EL (cell line): ENCODE measurements at regions not wholly inside any gene's neighbourhood (a gene's known extent, or its start where the extent isn't known, plus 50 kb on each side); places are given as distances from the start of the nearest gene placed in this dataset.
"Not testable (repeated sequence)": the region's sequence is repeated elsewhere in the genome, so short reads cannot be mapped to it uniquely, and the experiment has no call there.

ENCODE experiments used
- DNase-seq: peaks from one replicate; pipeline ENCODE4 v3.0.0-alpha.2; 2016

DNA sequence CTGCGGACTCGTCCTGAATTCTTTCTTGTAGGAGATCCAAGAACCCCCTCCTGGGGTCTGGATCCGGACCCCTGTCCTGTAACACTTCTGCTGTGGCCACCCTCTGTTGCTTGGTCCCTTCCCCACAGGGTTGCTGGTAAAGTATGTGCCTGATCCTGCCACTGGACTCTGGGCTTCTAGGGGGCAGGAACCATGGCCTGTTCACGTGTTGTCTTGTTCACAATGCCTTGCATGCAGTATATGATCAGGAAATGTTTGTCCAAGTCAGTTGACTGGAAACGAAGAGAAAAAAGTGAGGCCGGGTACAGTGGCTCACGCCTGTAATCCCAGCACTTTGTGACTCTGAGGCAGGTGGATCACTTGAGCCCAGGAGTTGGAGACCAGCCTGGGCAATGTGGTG is 139.3 kb upstream of the ALDH1B1 start:
- no peak for DNase-seq

DNA sequence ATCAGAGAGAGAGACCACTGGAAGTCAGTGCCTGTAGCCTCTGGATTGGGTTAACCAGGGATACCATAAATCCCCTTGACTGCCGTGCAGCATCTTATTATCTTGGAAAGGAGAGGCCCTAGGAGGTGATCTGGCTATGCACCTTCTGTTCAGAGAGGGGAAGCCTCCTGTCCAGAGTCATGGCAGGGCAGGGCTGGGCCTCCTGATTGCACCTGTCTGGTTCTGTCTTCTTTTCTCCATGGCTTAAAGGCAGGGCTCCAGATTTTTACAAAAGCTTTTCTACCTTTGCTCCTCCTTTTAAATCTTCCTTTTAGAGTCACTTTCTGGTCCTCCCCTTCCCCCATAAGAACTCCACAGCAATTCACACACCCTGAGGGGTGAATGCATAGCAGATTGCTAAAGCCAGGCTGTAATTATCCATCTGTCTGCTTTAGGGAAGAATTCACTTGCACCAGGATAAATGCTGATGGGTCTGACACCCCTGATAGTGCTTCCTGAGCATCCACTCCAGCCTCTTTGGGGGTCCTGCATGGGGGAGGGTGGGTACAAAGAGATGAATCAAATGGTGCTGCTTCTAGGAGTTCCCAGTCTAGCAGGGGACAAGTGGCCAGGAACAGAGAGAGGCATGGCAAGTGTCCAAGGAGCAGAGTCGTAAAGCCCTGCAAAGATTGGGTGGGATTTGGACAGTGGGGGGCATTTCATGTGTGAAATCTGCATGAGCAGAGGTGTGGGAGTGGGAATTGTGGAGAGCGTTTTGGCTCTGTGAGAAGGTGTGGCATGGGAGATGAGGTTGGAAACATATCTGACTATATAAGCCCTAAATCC is 141.3 kb upstream of the ALDH1B1 start:
- DNase-seq = no peak

DNA sequence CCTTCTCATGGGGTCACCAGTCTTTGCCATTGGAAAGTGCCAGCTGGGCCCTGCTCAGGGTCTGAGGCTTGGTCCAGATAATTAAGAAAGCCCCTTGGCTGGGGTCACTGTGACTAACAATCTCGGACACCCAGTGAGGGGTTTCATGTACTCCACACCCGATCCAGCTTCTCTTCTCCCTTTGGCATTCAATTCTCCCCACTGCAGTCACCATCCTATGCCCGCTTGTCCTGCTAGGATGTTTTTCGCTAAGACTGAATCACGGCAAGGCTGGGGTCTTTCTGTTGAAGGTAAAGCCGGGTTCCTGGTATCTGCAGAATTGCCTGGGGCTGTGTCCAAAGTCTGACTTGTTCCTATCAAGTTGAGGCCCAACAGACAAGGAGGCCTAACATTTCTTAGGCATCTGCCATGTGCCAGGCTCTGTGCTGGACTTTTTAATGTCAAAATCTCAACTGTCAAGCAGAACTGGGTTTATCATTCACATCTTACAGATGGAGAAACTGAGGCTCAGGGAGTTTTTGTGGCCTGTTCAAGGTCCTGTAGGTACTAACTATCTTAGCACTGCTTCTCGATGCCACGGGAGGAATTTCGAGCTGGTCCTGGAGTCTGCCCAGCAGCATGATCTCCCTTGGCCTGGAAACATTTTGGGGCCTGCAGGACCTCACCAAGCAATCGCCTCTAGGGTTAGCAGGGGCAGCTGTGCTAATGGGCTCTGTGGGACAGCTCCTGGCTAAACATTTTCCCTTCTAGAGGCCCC is 142.0 kb upstream of the ALDH1B1 start:
- DNase-seq = no peak

DNA sequence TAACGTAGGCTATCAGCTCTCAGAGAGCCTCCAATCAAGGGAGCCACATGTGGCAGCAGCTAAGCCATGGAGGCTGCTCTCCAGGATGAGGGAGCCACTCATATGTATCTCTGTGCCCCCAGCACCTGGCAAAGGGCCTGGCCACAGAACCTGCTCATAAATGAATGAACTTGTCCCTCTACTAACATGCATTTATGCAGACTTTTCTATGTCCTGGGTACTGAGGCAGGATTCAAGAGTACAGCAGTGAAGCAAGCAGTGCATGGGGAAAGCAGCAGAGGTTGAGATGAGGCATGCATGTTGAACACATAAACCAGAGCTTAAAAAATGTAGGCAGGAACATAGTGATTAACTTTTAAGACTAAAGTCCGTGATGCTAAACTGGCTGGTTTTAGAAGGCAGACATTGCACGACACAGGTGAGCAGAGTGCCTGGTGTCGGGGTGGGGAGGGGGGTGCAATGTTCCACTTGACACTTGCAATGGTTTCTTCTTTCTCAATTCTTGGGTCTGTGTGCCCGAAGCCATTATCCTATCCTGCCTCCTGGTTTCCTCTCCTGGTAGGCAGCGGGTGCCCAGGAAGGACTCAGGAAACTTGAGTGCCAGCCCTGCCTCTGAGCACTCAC is 142.8 kb upstream of the ALDH1B1 start:
- no peak for DNase-seq

DNA sequence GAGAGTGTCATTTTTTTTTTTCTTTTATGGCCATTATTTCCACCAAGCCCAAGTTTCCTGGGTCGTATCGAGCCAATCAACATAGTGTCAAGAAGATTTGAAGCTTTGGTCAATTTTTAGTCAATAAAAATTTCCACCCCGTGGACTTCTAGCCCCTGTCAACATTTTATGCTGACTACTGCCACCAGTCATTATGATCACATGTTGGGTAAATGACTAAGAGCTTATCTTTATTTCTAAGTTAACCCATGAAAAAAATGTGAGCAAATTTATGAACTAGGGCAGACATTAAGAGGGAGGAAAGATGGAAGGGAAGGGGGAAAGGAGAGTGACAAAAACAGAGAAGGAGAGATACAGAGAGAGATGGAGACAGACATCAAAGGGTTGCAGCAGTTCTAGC is 143.5 kb upstream of the ALDH1B1 start:
- DNase-seq = no peak

DNA sequence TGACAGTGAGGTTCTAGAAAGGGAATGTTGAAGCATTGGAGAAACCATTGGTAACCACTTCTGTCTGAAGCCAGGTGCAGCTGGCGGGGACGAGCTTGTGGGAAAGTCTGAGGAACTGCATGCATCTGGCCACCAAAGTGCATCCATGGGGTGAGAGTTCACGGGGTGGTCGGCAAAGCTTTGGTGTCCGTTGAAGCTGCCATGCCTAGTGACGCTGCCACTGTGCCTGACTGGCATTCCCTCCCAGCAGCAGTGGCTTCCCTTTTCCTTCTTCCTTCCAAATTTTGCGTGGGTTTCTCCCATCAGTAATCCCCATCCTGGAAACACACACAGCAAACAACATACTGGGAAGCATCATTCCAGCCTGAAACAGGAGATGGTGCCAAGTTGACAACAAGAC is 145.7 kb upstream of the ALDH1B1 start:
- DNase-seq = no peak

DNA sequence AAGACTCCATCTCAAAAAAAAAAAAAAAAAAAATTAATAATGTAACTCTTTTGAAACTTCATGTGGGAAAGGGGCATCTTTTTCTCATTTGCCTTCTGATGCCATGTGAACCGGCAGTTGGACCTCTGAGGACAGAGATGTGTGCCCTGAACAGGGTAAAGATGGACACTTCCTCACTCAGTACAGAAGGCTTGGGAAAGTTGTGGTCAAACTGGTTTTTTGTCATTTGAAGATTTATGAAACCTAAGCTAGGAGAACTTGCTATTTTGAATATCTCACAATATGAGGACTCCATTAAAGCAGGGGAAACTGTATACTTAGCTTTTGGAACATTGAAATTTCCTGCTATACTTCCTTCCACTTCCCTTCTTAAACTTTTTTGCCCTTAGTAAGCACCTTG is 147.5 kb upstream of the ALDH1B1 start:
- no peak for DNase-seq

DNA sequence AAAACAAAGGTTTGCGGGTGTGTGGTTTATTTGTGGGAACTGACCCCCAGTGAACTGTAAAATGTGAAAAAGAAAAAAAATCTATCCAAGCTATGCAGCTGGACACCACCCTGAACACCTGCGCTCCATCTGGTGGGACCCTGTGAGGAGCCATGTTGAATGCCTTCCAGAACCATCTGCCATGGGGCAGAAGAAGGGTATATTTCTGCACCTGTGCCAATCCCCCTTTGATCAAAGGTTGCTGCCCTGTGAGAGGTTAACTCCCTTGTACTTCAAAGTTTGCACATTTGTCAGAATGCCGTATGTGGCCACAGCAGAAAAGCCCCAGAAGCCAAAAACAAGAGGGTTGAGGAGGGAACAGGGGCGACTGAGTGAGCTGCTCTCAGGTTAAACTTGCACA is 148.5 kb upstream of the ALDH1B1 start:
- DNase-seq = no peak

DNA sequence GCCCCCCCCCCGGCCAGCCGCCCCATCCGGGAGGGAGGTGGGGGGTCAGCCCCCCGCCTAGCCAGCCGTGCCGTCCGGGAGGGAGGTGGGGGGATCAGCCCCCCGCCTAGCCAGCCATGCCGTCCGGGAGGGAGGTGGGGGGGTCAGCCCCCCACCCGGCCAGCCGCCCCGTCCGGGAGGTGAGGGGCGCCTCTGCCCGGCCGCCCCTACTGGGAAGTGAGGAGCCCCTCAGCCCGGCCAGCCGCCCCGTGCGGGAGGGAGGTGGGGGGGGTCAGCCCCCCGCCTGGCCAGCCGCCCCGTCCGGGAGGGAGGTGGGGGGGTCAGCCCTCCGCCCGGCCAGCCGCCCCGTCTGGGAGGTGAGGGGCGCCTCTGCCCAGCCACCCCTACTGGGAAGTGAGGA is 150.4 kb upstream of the ALDH1B1 start:
- DNase-seq = not testable (repeated sequence)

DNA sequence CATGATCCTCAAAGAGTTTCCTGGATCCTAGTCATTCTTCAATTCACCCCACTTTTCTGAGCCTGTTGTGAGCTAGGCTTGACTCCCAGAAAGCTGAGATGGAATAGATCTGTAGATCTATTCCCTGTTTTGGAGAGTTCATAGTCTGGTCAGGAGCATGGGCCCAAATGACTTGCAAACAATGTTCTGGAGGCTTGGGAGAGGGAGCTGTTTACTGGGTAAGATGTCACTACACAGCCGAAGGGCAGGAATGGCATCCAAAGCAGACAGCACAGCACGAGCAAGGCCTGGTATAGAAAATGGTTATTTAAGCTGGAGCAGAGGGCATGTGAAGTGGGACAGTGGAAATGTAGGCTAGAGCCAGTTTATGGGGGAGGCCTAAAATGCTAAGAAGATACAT is 152.5 kb upstream of the ALDH1B1 start:
- no peak for DNase-seq

DNA sequence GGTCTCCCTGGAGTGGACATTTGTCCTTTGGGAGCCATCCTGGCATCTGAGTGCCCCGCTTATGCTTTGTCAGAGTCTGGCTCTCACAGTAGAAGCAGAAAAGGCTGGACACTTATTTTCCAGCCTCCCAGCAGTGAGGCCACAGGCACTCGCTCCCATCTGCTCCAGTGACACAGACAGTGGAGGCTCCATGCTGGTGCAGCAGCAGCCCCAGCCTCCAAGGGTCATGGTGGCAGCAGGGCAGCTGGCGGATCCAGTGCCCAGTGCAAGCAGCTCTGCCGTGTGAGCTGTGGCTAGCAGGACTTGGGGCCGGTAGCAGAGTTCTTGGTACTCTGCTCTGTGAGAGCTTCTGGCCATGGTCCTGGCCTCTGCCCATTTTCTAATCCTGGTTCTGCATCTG is 157.3 kb upstream of the ALDH1B1 start:
- no peak for DNase-seq

DNA sequence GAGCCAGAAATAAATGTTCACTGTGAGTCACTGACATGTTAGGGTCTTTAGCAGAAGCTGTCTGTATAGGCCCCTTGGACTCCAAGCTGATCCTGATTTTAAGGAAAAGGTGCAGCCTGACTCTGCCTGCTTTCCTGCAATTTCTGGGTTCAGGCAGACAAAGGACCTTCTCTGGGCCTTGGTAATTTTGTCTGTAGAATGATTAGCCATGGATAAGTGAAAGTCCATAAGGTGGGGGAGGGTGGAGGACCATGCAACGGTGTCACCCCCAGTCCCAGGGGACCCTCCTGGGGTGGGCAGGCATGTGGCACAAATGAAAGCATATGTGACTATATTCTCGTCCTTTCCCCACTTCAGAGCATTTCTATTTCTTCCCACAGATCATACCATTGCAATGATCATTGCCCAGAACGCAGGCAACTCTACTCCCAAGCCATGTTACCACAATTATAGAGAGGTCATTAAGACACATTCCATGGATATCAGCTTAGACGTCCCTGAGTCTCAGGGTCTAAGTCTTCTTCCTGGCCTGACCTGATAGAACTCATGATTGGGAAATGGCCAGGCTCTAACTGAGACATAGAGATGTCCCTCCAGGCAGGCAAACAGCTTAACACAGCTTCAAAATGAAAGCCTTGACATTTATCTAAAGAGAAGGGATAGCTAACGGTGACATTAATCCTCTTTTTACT is 157.9 kb upstream of the ALDH1B1 start:
- peak; percentile 8 for DNase-seq

DNA sequence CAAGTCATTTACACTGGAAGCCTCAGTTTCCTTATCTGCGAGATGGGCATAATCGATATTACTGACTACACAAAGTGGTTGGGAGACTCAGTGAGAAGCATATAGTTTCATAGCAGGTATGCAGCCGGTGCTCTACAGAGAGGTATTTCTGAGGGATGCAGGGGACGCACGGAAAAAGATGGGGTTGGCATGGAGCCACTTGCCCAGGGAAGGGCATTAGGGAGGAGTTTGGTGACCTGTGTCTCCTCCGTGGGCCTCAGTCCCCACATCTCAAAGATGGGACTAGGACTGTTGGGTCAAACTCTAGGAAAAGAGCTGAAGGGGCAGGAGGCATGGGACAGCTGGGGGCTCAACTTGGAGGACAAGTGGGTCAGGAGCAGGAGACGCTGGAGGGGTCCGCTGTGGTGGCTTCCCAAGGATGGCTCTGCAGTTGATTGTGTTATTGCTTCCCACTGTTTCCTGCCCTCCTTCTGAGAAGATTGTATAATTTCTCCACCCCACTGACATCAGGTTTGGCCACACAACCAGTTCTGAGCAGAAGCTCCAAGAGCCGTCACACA is 158.6 kb upstream of the ALDH1B1 start:
- DNase-seq = no peak

DNA sequence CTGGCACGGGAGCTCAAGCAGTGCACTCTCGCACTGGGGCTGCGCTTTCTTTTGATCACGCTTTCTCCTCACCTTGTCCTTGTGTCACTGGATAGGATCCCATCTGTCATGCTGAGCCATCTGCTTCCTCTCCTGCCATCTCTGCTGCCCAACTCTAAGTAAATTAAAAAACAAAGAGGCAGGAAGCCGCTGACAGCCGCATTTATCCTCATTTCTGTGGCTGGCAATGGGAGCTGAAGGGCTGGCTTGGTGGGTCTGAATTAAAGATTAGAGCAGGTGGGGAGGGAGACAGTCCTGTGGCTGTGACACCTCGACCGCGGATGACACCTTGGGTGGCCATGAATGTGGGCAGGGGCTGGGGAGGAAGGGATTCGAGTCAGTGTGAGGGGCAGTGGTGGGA is 159.2 kb upstream of the ALDH1B1 start:
- DNase-seq = no peak

DNA sequence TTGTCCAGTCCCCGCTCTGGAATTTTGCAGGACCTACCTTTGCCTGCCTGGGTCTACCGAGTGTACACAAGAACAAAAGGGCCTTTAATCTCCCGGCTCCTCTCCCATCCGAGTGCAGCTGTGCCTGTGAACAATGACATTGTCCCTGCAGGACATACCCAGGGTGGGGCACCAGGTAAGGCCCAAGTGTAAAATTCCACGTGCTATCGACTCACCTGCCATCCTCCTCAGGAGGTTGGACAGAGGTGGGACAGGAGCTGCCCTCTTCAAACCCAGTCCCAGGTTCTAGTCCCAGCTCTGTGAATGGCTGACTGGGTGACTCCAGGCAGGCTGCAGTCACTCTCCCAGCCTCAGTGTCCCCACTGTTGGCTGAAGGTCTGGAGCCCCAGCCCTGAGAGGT is 159.6 kb upstream of the ALDH1B1 start:
- DNase-seq = no peak

DNA sequence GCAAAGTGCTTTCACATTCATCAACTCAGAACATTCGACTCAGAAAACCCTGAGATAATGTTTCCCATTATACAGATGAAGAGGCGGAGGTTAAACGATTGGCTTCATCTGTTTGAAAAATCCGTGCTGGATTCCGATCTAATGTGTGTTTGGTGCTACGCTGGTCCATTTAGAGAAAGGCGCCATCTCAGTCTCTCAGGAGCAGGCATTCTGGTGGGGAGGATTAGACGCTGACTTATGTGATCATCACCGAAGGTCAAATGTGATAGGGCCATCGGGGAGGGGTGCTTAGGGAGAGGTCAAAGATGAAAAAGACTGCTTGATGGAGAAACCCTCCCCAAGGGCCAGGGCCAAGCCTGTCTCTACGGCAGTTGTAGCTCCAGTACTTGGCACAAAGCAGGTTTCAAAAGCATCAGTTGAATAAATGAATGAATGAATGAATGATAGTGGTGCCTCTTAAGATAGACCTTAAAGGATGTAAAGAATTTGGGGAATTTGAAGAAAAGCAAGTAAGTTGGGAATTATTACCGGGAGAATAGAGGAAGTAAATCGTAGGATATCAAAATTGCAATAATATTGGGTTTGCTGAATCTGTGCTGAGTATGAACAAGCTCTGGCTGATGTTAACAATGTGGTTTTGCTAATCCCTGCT is 160.6 kb upstream of the SHB start:
- no peak for DNase-seq

DNA sequence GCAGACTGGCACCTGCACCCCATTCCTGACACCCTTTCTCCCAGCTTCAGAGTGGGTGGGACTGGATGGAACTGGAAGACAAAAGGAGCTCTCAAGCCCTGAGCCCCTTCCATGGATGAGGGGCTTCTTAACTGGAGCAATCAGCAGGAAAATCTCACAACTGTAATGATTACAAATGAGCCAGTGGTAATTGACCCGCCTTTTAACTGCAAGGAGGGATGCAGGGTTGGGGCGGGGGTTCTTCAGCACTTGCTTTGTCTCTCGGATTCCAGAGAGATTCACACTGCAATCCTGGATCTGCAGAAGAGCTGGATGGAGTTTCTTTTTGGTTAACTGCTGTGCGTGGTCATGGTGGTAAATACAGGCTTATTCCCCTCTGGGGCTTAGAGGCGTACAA is 160.1 kb upstream of the SHB start:
- DNase-seq = no peak

DNA sequence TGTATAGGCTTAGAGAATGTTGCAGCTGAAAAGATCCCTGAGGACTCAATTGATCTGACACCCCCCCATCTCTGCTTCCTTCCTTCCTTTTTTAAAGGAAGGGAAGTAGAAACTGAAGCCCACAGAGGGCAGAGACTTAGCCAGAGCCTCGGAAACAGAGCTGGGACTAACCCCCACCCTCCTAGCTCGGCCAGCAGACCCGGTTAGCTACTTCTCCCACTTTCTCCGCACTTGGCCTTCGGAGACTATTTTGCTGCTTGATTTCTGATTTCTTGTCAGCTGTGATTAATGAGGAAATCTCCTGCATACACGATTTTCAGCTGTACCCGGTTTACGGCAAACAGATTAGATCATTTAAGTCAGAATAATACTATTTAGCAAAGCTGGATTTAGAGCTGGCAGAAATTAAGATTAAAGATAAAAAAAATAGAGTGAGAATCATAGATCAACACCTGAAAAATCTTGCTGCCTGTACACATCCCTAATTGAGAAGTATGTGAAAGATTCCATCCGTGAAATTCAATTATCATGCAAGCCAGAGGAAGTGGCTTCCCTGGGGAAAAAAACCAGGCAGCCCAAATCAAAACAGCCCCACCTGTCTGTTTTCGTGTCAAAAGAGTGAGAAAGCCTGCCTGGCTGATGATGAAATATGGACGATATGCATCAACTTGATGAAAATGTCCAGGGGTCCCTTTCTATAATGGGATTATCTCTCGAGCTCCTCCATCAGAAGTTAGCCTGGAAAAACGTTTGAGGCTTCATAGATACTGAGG is 159.5 kb upstream of the SHB start:
- DNase-seq = no peak

DNA sequence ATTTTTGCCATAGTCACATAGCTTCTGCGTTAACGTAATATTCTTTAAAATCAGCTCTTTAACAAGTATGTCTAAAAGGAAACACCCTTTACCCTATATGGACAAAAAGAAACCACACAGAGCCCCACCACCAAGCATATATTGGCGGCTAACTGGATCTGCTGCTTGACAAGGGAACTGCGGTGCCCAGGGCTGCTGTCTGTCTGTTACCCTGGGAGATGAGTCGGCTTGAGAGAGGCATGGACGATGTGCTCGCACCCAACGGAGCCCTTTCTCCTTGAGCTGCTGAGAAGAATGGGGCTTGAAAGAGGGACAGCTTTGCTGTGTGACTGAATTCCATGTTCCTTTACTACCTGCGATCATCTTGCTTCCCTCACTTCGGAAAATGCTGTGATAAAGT is 158.6 kb upstream of the SHB start:
- peak; percentile 31 for DNase-seq

DNA sequence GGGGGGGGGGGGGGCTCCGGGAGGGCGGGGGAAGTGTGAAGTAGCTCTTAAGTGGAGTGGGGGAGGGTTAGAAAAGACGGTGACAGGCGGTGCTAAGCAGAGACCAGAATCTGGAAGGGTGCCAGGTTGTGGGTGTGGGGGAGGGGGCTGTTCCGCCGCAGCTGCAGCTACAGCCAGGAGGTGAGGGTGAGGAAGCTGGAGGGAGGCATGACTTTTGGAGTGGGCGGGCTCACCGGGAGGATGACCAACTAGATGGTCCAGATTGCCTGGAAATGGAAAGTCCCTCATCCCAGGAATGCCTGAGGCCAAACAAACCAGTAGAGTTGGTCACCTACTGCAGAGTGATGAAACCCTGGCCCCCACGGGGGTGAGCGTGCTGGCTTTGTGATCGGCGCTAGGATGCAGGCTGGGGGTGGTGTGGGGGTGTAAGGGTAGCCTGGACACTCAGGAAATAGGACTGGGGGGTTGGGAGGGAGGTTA is 158.1 kb upstream of the SHB start:
- DNase-seq = peak; percentile 96

DNA sequence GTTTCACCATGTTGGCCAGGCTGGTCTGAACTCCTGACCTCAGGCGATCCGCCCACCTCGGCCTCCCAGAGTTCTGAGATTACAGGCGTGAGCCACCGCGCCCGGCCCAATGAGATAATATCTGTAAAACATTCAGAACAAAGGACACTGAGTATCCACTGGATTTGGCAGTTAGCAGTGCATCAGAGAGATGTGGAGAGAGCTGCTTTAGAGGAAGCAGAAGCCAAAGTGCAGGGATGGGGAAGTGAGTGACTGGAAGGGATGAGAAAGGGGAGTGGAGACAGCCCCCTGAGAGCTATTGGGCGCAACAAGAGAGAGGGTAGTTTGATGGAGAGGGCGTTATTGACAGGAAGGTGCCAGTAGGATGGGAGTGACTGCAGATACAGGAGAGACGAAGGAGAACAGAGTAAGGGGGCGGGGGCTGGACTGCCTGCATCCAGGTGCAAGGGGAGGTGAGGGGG is 157.5 kb upstream of the SHB start:
- peak; percentile 16 for DNase-seq

DNA sequence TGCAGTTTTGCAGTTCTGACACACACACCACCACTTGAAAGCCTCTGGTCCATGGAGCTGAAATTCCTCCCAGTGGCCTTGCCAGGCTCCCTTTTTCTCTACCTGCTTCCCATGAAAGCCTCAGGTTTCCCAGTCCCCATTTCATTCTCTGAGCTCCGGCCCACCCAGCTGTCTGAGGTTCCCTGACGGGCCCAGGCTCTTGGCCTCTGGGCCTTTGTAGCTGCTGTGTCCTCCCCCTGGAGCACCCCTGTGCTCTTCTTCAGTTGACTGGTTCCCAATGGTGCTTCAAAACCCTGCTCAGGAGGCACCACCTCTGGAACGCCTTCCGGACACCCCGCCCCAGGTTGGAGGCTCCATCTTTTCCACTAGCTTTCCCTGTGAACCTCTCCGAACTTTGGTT is 155.9 kb upstream of the SHB start:
- no peak for DNase-seq
